ENCODE measurements at regions not wholly inside any gene's neighbourhood (a gene's known extent, or its start where the extent isn't known, plus 50 kb on each side); places are given as distances from the start of the nearest gene placed in this dataset.

- no peak overlapping the region for H3K4me3 ChIP-seq (ENCODE audit: low read depth, low read length)
- no peak for TF ChIP-seq CTCF (IDR thresholded peaks at IDR 0.05; ENCODE audit: control insufficient read depth, extremely low read depth, insufficient read depth)
- no peak for DNase-seq (ENCODE audit: low read depth)
These were observed 428.1 kb downstream of the MEIS1 start for GRCh38 chr2:66862885-66863650.

- no peak overlapping the region for H3K4me3 ChIP-seq (ENCODE audit: low read depth, low read length)
- DNase-seq (ENCODE audit: low read depth): no peak
- no peak for TF ChIP-seq CTCF (IDR thresholded peaks at IDR 0.05; ENCODE audit: control insufficient read depth, extremely low read depth, insufficient read depth)
These were observed 430.2 kb downstream of the MEIS1 start for GRCh38 chr2:66865161-66865560.

- DNase-seq (ENCODE audit: low read depth): no peak
- no peak overlapping the region for H3K4me3 ChIP-seq (ENCODE audit: low read depth, low read length)
- no peak for TF ChIP-seq CTCF (IDR thresholded peaks at IDR 0.05; ENCODE audit: control insufficient read depth, extremely low read depth, insufficient read depth)
These were observed 431.6 kb downstream of the MEIS1 start for GRCh38 chr2:66866331-66867062.

- no peak for DNase-seq (ENCODE audit: low read depth)
- no peak overlapping the region for H3K4me3 ChIP-seq (ENCODE audit: low read depth, low read length)
- no peak for TF ChIP-seq CTCF (IDR thresholded peaks at IDR 0.05; ENCODE audit: control insufficient read depth, extremely low read depth, insufficient read depth)
These were observed 432.1 kb downstream of the MEIS1 start for GRCh38 chr2:66867063-66867441.

GRCh38 chr2:66869076-66869475 is 434.2 kb downstream of the MEIS1 start:
- no peak for DNase-seq (ENCODE audit: low read depth)
- H3K4me3 ChIP-seq (ENCODE audit: low read depth, low read length): no peak overlapping the region
- TF ChIP-seq CTCF (IDR thresholded peaks at IDR 0.05; ENCODE audit: control insufficient read depth, extremely low read depth, insufficient read depth): no peak

GRCh38 chr2:66872081-66872985 is 437.4 kb downstream of the MEIS1 start:
- TF ChIP-seq CTCF (IDR thresholded peaks at IDR 0.05; ENCODE audit: control insufficient read depth, extremely low read depth, insufficient read depth): no peak

More at GRCh38 chr2:66872081-66872985, 437.4 kb downstream of the MEIS1 start:
- no peak overlapping the region for H3K4me3 ChIP-seq (ENCODE audit: low read depth, low read length)
- no peak for DNase-seq (ENCODE audit: low read depth)

Data from LNCaP clone FGC (cell line).